ENCODE measurements at regions not wholly inside any gene's neighbourhood (a gene's known extent, or its start where the extent isn't known, plus 50 kb on each side); places are given as distances from the start of the nearest gene placed in this dataset.

DNA sequence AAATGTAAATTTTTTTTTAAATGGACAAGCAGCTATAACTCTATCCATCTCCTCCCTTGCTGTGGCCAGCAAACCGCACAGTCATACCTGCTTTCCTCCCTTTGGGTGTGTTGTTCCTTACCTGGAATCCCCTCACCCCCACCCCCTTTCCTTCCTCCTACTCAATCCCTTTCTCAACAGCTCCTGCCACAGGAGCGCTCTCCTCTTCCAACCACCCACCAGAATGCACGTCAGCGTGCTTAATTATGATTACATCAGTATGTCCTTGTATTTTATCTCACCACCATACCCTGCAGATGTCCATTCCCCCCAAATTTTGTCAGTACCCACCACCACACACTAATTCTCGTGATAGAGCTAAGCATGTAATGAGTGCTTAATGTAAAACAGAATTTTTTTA is 60.9 kb upstream of the LMO2 start:
- Histone ChIP-seq H3K4me3 (replicated peaks in 1 of 3; ENCODE audit: insufficient read depth in 1 of 3, low read depth in 1 of 3, low read length in 3 of 3) (no peak overlapping the region), H3K9me1 (replicated peaks; ENCODE audit: control insufficient read depth, extremely low read depth, insufficient read depth, low read length) (no peaks in the 10 kb centered on the region), H3K4me1 (ENCODE audit: control insufficient read depth, extremely low read depth, insufficient read depth, low read length) (peaks cover 25% of the 10 kb centered on the region), H2AFZ (ENCODE audit: low read depth, low read length) (no peak overlapping the region), H3K36me3 (ENCODE audit: control insufficient read depth in 2 of 2, extremely low read depth in 1 of 2, insufficient read depth in 2 of 2, low read length in 2 of 2) (no peaks in the 10 kb centered on the region), H3K79me2 (ENCODE audit: control insufficient read depth, insufficient read depth, low read length) (no peaks in the 10 kb centered on the region), H3K9me3 (replicated peaks; ENCODE audit: control insufficient read depth, insufficient read depth, low read length) (no peaks in the 10 kb centered on the region), H3K9ac (replicated peaks; ENCODE audit: extremely low read depth, insufficient read depth, low read length) (no peak overlapping the region), H3K27me3 (ENCODE audit: control insufficient read depth in 2 of 2, insufficient read depth in 2 of 2, low read length in 2 of 2) (no peaks in the 10 kb centered on the region), H3K27ac (ENCODE audit: insufficient read depth, low read depth, low read length) (no peak overlapping the region), H3K4me2 (ENCODE audit: insufficient read depth, low read length) (peak overlapping the region; percentile 21), H4K20me1 (replicated peaks; ENCODE audit: control insufficient read depth, extremely low read depth, insufficient read depth, low read length) (no peaks in the 10 kb centered on the region)
- no peak for FAIRE-seq
- ChIA-PET CTCF (interaction anchor here (0.6 to 1.4 kb wide), 5 partner anchors 10 to 131 kb away, joined by 3 to 6 read pairs (median 4); no protein-coding TSS in a partner anchor), POLR2A (no interaction called here)
- intact Hi-C loops (cut with micrococcal nuclease) (loop anchor here (1.0 kb wide), 1 partner anchor 12 kb away; no protein-coding TSS in a partner anchor), dilution Hi-C loops (cut with MboI; ENCODE audit: extremely low pct_ligation_motif_present, low sequenced_read_pairs) (no loop called here)
- no TSS peak for BruUV-seq (replicated peaks)
- no peak for DNase-seq (ENCODE audit: low read depth, low spot score)
- no peak for TF ChIP-seq EZH2 (IDR thresholded peaks at IDR 0.05; ENCODE audit: borderline replicate concordance, low read depth, low read length, severe bottlenecking)
- TF ChIP-seq GATA2 (IDR thresholded peaks at IDR 0.05; ENCODE audit: insufficient read depth, insufficient read length, low read depth, low read length) = no peak
- TF ChIP-seq, protein P1, sequence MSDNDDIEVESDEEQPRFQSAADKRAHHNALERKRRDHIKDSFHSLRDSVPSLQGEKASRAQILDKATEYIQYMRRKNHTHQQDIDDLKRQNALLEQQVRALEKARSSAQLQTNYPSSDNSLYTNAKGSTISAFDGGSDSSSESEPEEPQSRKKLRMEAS (IDR thresholded peaks at IDR 0.05; ENCODE audit: insufficient read depth, insufficient read length) = no peak
- no peak for TF ChIP-seq MYC (IDR thresholded peaks at IDR 0.05; ENCODE audit: low read depth, low read length)
- no peak for TF ChIP-seq FOS (IDR thresholded peaks at IDR 0.05; ENCODE audit: borderline replicate concordance, insufficient read depth, low read length)
- TF ChIP-seq POLR2AphosphoS5 (IDR thresholded peaks at IDR 0.05; ENCODE audit: insufficient read depth, low read depth, low read length) = no peak
- TF ChIP-seq JUN (IDR thresholded peaks at IDR 0.05; ENCODE audit: borderline replicate concordance, insufficient read depth, insufficient read length, low read depth) = no peak
- TF ChIP-seq POLR2A (IDR thresholded peaks at IDR 0.05; ENCODE audit: low read depth, low read length) = no peak
- TF ChIP-seq, protein P2, sequence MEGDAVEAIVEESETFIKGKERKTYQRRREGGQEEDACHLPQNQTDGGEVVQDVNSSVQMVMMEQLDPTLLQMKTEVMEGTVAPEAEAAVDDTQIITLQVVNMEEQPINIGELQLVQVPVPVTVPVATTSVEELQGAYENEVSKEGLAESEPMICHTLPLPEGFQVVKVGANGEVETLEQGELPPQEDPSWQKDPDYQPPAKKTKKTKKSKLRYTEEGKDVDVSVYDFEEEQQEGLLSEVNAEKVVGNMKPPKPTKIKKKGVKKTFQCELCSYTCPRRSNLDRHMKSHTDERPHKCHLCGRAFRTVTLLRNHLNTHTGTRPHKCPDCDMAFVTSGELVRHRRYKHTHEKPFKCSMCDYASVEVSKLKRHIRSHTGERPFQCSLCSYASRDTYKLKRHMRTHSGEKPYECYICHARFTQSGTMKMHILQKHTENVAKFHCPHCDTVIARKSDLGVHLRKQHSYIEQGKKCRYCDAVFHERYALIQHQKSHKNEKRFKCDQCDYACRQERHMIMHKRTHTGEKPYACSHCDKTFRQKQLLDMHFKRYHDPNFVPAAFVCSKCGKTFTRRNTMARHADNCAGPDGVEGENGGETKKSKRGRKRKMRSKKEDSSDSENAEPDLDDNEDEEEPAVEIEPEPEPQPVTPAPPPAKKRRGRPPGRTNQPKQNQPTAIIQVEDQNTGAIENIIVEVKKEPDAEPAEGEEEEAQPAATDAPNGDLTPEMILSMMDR (IDR thresholded peaks at IDR 0.05; ENCODE audit: extremely low read depth in 1 of 2, insufficient read depth in 1 of 2, low read depth in 1 of 2, low read length in 2 of 2) = no peak
